HG02571 (cell line): ENCODE measurements at regions not wholly inside any gene's neighbourhood (a gene's known extent, or its start where the extent isn't known, plus 50 kb on each side); places are given as distances from the start of the nearest gene placed in this dataset.

ENCODE experiments used
- ATAC-seq: cut with Tn5 transposase; IDR thresholded peaks from one replicate; pipeline ENCODE4 v1.9.1; 2021; ENCODE audit warnings: mild to moderate bottlenecking, moderate library complexity; ENCODE audit not compliant: unreplicated experiment

DNA sequence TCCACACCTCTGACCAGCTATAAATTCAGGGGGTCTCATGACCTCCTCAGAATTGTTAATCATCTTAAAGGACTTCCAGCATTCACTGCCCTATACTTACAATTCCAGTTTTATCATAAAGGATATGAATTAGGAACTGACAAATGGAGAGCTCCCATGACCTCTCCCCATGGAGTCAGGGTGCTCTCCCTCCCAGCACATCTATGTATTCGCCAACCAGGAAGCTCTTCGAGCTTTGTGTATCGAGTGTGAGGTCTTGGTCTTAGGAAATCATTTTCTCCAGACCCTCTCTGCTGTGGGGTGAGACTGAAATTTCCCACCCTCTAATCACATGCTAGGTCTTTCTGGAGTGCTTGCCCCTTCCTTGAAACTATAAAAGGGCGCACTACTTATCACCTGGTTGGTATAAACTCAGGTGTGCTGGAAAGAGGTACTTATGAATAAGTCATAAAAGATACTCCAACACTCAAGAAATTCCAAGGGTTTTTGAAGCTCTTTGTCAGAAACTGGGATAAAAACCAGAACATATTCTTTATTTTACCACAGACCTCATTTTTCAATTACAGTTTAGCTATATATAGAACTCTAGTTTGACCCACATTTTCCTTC is 238.4 kb upstream of the OPRM1 start:
- no peak for ATAC-seq

DNA sequence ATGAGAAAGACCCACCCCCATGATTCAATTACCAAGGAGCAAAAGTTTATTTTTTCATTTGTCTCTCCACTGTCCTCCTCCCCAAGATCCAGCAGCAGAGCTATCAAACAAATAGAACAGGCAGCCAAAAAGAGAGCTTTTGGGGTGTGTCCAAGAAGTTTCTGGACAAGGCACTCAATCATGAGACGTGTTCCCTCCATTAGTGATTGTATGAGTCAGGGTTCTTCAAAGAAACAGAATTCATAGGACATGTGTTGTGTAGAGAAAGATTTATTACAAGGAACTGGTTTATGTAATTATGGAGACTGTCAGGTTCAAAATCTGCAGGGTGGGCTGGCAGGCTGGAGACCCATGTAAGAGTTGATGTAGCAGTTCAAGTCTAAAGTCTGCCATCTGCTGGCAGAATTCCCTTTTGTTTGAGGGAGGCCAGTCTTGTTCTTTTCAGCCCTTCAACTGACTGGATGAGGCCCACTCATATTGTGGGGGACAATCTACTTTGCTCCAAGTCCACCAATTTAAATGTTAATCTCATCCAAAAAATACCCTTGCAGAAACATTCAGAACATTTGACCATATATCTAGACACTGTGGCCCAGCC is 248.1 kb upstream of the OPRM1 start:
- no peak for ATAC-seq

DNA sequence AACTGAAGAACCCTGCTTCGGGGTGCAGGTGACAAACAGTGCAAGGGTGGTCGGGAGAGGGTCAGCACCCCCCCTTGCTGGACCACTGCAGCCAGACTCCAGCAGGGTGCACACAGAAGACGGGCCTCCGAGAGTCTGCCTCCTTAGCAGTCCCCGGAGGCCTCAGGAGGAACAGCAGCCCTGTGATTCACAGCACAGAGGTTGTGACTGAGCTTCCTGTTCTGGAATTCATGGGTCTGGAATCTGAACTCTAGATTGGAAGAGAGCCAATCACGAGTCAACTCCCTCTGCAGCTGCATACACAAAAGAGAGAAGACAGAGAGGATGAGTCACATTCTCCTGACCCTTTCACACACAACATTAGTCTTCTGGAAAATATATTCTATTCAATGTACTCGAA is 249.0 kb upstream of the OPRM1 start:
- no peak for ATAC-seq

- no peak for ATAC-seq
Observed at GRCh38 chr6:153787341-153787606, 251.8 kb upstream of the OPRM1 start.

GRCh38 chr6:153781306-153781705 is 257.7 kb upstream of the OPRM1 start:
- no peak for ATAC-seq

DNA sequence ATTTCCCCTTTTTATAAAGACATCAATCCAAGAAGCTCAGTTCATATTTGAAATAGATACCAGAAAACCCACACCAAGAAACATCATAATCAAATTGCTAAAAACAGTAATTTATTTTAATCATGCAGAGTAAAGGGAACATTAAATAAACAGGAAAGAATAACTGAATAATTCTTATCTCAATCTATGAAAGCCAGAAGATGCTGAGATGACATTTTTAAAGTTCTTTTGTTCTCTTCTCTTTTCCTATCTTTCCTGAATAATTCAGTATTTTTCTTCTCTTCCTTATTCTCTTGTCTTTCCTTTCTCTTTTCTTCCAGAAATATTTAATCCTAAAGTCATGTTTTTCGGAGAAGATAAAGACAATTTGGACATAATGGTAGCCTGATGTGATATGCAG is 259.0 kb upstream of the OPRM1 start:
- no peak for ATAC-seq

DNA sequence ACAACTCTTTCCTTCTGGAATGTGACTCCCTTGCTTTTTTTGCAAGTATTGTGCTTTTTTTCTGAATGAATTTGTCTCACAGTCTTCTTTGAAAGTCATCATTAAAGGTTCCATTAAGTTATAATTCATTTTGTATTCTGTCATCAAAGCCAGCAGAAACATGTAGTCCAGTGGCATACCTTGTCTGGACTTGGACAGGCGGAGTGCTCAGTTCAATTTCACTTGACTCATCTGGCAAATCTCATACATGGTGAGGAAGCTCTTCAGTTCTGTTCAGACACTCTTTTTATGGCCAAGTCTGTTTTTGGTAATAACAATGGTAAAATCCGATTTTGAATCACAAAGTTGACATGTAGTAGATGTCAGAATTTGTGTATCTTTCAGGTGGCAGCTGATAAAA is 260.8 kb upstream of the OPRM1 start:
- ATAC-seq, result no peak

GRCh38 chr6:153771577-153771976 is 267.5 kb upstream of the OPRM1 start:
- no peak for ATAC-seq

DNA sequence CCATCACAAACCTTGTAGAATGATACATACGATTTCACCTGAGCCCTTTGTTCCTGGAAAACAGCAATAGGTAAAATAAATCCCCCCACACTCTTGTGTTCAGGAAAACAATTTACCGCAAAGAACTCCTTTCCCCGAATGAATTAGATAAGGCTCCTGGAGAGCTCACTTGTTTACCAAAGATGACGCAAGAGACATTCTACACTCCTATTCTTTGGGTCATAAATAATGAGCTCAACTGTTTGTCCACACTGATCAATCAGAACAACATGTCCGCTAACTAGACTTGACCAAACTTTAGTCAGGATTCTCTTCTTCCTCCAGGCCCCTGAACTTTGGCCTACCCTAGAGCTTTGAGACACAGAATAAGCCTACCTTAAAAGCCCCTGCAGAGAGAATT is 271.9 kb upstream of the OPRM1 start:
- no peak for ATAC-seq

DNA sequence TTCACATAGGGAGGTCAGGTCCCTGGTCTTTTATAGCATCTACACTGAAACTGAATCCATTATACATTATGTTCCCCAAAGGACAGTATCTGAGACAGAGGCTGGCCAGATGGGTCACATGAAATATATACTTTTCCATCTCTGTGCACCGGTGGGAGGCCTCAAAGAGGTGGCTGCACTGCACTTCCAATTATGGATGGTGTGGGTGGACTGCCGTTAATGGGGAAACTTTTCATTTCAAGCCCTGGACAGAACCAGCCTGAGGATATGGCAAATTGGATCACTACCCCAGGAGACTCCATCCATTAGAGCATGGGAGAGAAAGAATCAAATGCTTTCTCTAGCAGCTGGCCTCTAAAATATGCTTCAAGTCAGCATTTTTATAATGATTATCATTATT is 280.5 kb upstream of the OPRM1 start:
- ATAC-seq, result no peak

- no peak for ATAC-seq
Observed at GRCh38 chr6:153735761-153736160, 303.3 kb upstream of the OPRM1 start.

DNA sequence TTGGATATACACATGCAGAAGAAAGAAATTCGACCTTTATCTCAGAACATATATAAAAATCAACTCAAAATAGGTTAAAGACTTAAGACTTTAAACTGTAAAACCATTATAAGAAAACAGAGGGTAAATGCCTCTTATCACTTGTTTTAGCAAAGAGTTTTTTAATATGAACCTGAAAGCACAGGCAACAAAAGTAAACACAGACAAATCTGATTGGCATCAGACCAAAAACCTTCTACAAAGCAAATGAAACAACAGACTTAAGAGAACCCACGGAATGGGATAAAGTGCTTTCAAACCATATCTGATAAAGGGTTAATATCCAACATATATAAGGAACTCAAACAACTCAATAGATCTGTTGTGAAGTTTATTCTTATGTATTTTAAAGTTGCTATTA is 309.9 kb upstream of the OPRM1 start:
- ATAC-seq, result no peak

GRCh38 chr6:153727885-153728284 is 311.2 kb upstream of the OPRM1 start:
- ATAC-seq, result no peak

DNA sequence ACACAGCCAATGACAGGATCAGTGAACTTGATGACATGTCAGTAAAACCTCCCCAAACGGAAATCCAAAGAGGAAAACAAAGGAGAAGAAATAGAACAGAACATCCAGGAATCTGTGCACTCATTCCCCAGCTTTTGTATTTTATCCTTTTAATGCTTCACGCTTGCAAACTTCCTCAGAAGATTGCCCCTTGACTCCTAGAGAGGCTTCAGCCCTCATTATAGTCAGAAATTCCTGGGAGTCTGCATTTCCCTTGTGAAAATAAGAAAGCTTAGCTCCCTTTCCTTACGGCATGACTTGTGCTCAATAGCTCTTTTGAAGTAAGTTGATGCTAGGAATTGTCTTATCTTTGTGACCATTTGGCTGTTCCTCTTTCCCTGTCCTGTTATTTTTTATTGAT is 313.6 kb upstream of the OPRM1 start:
- no peak for ATAC-seq

DNA sequence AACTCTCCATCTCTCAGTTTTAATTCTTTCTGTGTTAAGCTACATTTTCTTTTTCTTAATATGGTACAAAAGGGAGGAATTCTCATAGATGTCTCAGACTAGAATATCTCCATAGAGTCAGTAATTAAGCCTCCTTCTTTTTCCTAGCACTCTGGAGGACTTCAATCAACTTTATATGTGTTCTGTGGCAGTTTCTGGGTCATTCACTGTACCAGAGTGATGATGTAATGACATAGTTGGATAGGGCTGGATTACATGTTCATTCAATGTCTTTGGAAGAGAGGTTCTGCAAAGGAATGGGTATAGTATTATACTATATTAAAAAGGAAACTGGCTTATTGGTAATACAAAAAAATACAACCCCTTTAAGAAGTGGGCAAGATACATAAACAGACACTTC is 318.3 kb upstream of the OPRM1 start:
- no peak for ATAC-seq

DNA sequence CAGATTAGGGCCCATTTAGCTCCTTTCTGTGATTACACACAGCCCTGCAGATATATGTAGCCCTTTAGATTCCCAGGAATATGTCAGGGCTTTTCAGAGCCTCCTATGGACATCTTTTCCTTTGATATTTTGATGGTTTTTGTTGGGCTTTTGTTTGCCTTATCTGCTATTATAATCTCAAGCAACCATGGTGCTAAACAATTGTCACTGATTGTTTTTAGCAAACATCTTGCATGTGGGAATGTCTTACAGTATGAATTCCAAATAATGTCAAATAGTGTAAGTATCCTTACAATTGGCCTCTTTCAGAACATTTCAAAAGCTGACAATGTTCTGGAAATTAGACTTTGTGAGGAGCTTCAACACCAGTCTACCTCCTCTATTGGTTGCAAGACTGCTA is 333.6 kb upstream of the OPRM1 start:
- ATAC-seq, result no peak

DNA sequence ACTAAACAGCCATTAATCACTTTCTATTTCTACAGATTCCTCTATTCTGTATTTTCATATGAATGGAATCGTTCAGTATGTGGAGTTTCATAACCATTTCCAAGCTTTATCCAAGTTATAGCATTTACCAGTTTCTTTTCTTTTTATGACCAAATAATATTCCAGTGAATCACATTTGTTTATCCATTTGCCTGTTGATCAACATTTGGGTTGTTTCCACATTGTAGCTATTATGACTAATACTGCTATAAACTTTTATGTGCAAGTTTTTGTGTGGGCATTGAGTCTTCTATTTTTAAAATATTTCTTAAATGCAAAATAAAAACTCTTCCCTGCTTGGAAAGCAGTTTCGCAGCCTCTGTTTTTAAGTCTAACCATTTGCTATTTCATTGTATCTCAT is 336.4 kb upstream of the OPRM1 start:
- ATAC-seq, result no peak

DNA sequence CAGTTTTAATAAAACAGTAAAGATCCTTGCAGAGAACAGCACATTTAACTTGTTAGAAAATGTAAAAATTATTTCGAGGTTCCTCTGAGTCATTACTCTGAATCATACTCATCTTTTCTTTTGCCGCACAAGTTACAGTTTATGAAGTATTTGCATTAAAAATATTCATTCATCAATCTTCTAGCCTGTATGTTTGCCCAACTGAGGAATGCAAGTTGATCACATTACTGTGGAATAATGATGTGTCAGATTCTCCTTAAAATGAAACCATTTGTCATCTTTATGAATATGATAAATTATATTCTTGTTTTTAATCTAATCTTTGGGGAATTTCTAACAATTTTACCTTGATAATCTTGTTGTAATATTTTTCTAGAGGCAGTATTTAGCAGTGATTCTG is 340.4 kb upstream of the OPRM1 start:
- no peak for ATAC-seq

- ATAC-seq, result no peak
Observed at GRCh38 chr6:153698001-153698400, 341.0 kb upstream of the OPRM1 start.

DNA sequence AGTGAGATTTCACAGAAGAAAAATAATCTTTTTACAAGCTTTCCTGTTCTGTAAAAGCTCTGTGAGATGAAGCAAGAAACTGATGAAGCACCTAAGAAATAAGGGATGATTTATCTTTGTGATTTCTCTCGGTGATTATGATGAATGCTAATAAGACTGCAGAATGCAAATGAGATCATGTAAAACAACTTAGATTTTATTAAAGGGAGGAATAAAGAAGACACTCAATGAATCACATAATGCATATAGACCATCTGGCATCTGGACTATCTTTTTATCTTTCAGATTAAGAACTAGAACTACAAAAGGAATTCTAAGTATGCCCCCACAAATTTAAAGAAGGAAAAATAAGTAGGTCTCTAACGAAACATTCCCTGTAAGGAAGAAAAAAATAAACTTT is 361.5 kb upstream of the OPRM1 start:
- ATAC-seq, result no peak

GRCh38 chr6:153673750-153674149 is 365.3 kb upstream of the OPRM1 start:
- ATAC-seq, result no peak

DNA sequence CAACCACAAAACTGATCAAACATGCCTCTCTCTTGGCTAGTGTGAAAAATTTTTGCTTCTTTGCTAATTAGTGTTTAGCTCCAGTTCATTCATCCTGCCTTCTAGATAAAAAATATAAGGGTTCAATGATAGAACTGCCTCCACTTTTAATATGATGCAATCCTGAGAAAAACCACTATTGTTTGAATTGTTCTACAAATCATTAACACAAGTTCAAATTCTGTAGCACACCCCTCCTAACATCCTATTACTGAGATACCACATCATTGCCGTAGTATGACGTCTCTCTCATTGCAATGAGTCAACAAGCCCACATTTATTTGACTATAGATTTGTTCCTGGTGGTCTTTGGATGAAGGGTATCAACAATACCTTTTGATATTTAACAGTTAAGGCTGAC is 365.8 kb upstream of the OPRM1 start:
- ATAC-seq, result no peak

GRCh38 chr6:153670403-153671026 is 368.5 kb upstream of the OPRM1 start:
- no peak for ATAC-seq
